Neural cell (in vitro differentiated cells): ENCODE measurements at regions not wholly inside any gene's neighbourhood (a gene's known extent, or its start where the extent isn't known, plus 50 kb on each side); places are given as distances from the start of the nearest gene placed in this dataset.

Experiments
- CTCF ChIP-seq: fragments of 450-650 bp; IDR thresholded peaks from 2 replicates; pipeline ENCODE4 v1.5.1; 2014; ENCODE audit warnings: antibody characterized with exemption, mild to moderate bottlenecking, moderate library complexity; ENCODE audit not compliant: poor library complexity, severe bottlenecking
- EP300 ChIP-seq: fragments of 450-650 bp; conservative IDR thresholded peaks from 2 replicates; pipeline ENCODE4 v1.6.1; 2014; ENCODE audit warnings: antibody characterized with exemption, mild to moderate bottlenecking, moderate library complexity; ENCODE audit not compliant: poor library complexity, severe bottlenecking
- EZH2 ChIP-seq: fragments of 200-600, 300-800 bp; shearing (Covaris generic), sonication (generic); IDR thresholded peaks from 2 replicates; pipeline ENCODE4 v1.6.1; 2014; ENCODE audit warnings: antibody characterized with exemption, low read length, borderline replicate concordance, mild to moderate bottlenecking; ENCODE audit not compliant: insufficient read depth, poor library complexity, severe bottlenecking
- MXI1 ChIP-seq: fragments of 450-650 bp; conservative IDR thresholded peaks from 2 replicates; pipeline ENCODE4 v1.6.1; 2014; ENCODE audit warnings: antibody characterized with exemption, mild to moderate bottlenecking; ENCODE audit not compliant: poor library complexity, severe bottlenecking
- REST ChIP-seq: IDR thresholded peaks from 2 replicates; pipeline ENCODE4 v1.6.1; 2012; ENCODE audit warnings: borderline replicate concordance
- SMC3 ChIP-seq: fragments of 450-650 bp; conservative IDR thresholded peaks from 2 replicates; pipeline ENCODE4 v1.6.1; 2014; ENCODE audit warnings: antibody characterized with exemption, mild to moderate bottlenecking, moderate library complexity; ENCODE audit not compliant: poor library complexity
- TAF1 ChIP-seq: IDR thresholded peaks from 2 replicates; pipeline ENCODE4 v1.6.1; 2012; ENCODE audit warnings: low read depth

- TF ChIP-seq CTCF (no peak), TAF1 (no peak), EZH2 (no peak), REST (no peak), SMC3 (no peak), EP300 (no peak), MXI1 (no peak)
These were observed 49.8 kb upstream of the H6PD start for GRCh38 chr1:9184749-9185148.
